H9 (cell line): ENCODE measurements at regions not wholly inside any gene's neighbourhood (a gene's known extent, or its start where the extent isn't known, plus 50 kb on each side); places are given as distances from the start of the nearest gene placed in this dataset.

Experiments
- DNase-seq: peaks from one replicate; pipeline ENCODE4 v3.0.0-alpha.2; 2017
- H2AFZ ChIP-seq: one replicate; pipeline ENCODE4 v1.6.1; 2013; ENCODE audit warnings: mild to moderate bottlenecking, low read length, control low read depth, moderate library complexity
- H2AK5ac ChIP-seq: 2 replicates; pipeline ENCODE4 v1.6.1; 2013; ENCODE audit warnings: low read length, control low read depth, mixed read lengths; ENCODE audit not compliant: insufficient read length
- H2BK120ac ChIP-seq: one replicate; pipeline ENCODE4 v1.6.1; 2013; ENCODE audit warnings: low read depth, mild to moderate bottlenecking, low read length, control low read depth, inconsistent platforms; ENCODE audit not compliant: poor library complexity, severe bottlenecking
- H2BK12ac ChIP-seq: 2 replicates; pipeline ENCODE4 v1.6.1; 2013; ENCODE audit warnings: low read length, control low read depth, mixed read lengths, low read depth; ENCODE audit not compliant: insufficient read length
- H2BK15ac ChIP-seq: 2 replicates; pipeline ENCODE4 v1.6.1; 2013; ENCODE audit warnings: low read depth, low read length, control low read depth
- H2BK20ac ChIP-seq: one replicate; pipeline ENCODE4 v1.6.1; 2013; ENCODE audit warnings: low read depth, mild to moderate bottlenecking, low read length, control low read depth, inconsistent platforms; ENCODE audit not compliant: poor library complexity, severe bottlenecking
- H2BK5ac ChIP-seq: 2 replicates; pipeline ENCODE4 v1.6.1; 2013; ENCODE audit warnings: low read length, control low read depth, mixed read lengths; ENCODE audit not compliant: insufficient read length
- H3K14ac ChIP-seq: 2 replicates; pipeline ENCODE4 v1.6.1; 2013; ENCODE audit warnings: low read length, control low read depth; ENCODE audit not compliant: insufficient read depth
- H3K18ac ChIP-seq: 2 replicates; pipeline ENCODE4 v1.6.1; 2013; ENCODE audit warnings: low read depth, mild to moderate bottlenecking, mixed read lengths, low read length, control low read depth; ENCODE audit not compliant: insufficient read length
- H3K23ac ChIP-seq: 2 replicates; pipeline ENCODE4 v1.6.1; 2013; ENCODE audit warnings: low read length, control low read depth, mixed read lengths, low read depth; ENCODE audit not compliant: insufficient read length
- H3K23me2 ChIP-seq: 2 replicates; pipeline ENCODE4 v1.6.1; 2013; ENCODE audit warnings: low read depth, mild to moderate bottlenecking, mixed read lengths, low read length, control low read depth; ENCODE audit not compliant: insufficient read length, poor library complexity, severe bottlenecking
- H3K27ac ChIP-seq: 2 replicates; pipeline ENCODE4 v1.5.1; 2013; ENCODE audit warnings: low read length, control low read depth, mixed read lengths, low read depth; ENCODE audit not compliant: insufficient read length
- H3K27me3 ChIP-seq: 2 replicates; pipeline ENCODE4 v1.6.1; 2013; ENCODE audit warnings: low read length, control low read depth, inconsistent platforms; ENCODE audit not compliant: insufficient read depth
- H3K4ac ChIP-seq: 2 replicates; pipeline ENCODE4 v1.6.1; 2013; ENCODE audit warnings: low read depth, mild to moderate bottlenecking, control low read depth, inconsistent platforms, low read length, moderate library complexity
- H3K4me1 ChIP-seq: 2 replicates; pipeline ENCODE4 v1.6.1; 2013; ENCODE audit warnings: low read length, control low read depth, inconsistent platforms; ENCODE audit not compliant: insufficient read depth
- H3K4me2 ChIP-seq: 2 replicates; pipeline ENCODE4 v1.6.1; 2013; ENCODE audit warnings: low read length, control low read depth, mixed read lengths; ENCODE audit not compliant: insufficient read length, insufficient read depth
- H3K56ac ChIP-seq: 2 replicates; pipeline ENCODE4 v1.6.1; 2013; ENCODE audit warnings: low read depth, mild to moderate bottlenecking, mixed read lengths, low read length, control low read depth; ENCODE audit not compliant: insufficient read length
- H3K79me1 ChIP-seq: 2 replicates; pipeline ENCODE4 v1.6.1; 2013; ENCODE audit warnings: low read depth, mild to moderate bottlenecking, moderate library complexity, low read length, control low read depth, inconsistent platforms; ENCODE audit not compliant: insufficient read depth, poor library complexity, severe bottlenecking
- H3K79me2 ChIP-seq: 2 replicates; pipeline ENCODE4 v1.6.1; 2013; ENCODE audit warnings: low read length, control low read depth, inconsistent platforms; ENCODE audit not compliant: insufficient read depth
- H3K9ac ChIP-seq: 2 replicates; pipeline ENCODE4 v1.6.1; 2013; ENCODE audit warnings: low read length, control low read depth, mixed read lengths; ENCODE audit not compliant: insufficient read length; ENCODE audit errors: extremely low read depth
- H3K9me3 ChIP-seq: one replicate; pipeline ENCODE4 v1.6.1; 2013; ENCODE audit warnings: low read depth, low read length, inconsistent platforms; ENCODE audit not compliant: control insufficient read depth
- H3T11ph ChIP-seq: one replicate; pipeline ENCODE4 v1.6.1; 2013; ENCODE audit warnings: mild to moderate bottlenecking, low read length, control low read depth, inconsistent platforms
- H4K20me1 ChIP-seq: one replicate; pipeline ENCODE4 v1.6.1; 2013; ENCODE audit not compliant: control insufficient read depth, insufficient read length, insufficient read depth
- H4K5ac ChIP-seq: 2 replicates; pipeline ENCODE4 v1.6.1; 2013; ENCODE audit warnings: low read depth, mild to moderate bottlenecking, mixed read lengths, low read length, control low read depth; ENCODE audit not compliant: insufficient read length
- H4K8ac ChIP-seq: replicated peaks from 2 replicates; pipeline ENCODE4 v1.6.1; 2013; ENCODE audit warnings: low read length, control low read depth, mixed read lengths, low read depth; ENCODE audit not compliant: insufficient read length
- H4K91ac ChIP-seq: 2 replicates; pipeline ENCODE4 v1.6.1; 2013; ENCODE audit warnings: low read depth, mild to moderate bottlenecking, moderate library complexity, mixed read lengths, low read length, control low read depth; ENCODE audit not compliant: insufficient read length
- H3K27ac Mint-ChIP-seq, 3 experiments: 2 replicates in 2 of 3; 3 replicates in 1 of 3; pipeline ENCODE4 v1.8.0; 2020 to 2021; ENCODE audit warnings: mixed read lengths in 3 of 3, mild to moderate bottlenecking in 1 of 3, moderate library complexity in 1 of 3
- H3K27me3 Mint-ChIP-seq: 2 replicates; pipeline ENCODE4 v1.8.0; 2021; ENCODE audit warnings: low read depth, mild to moderate bottlenecking, moderate library complexity, mixed read lengths
- H3K36me3 Mint-ChIP-seq, 3 experiments: 2 replicates in 2 of 3; 3 replicates in 1 of 3; pipeline ENCODE4 v1.8.0; 2020 to 2021; ENCODE audit warnings: low read depth in 3 of 3, mixed read lengths in 3 of 3; ENCODE audit not compliant: insufficient read depth in 1 of 3
- H3K4me1 Mint-ChIP-seq, 2 experiments: 2 replicates each; pipeline ENCODE4 v1.8.0; 2020; ENCODE audit warnings: mixed read lengths in 2 of 2
- H3K4me3 Mint-ChIP-seq, 2 experiments: 2 replicates in 1 of 2; 3 replicates in 1 of 2; pipeline ENCODE4 v1.8.0; 2020 to 2021; ENCODE audit warnings: mild to moderate bottlenecking in 2 of 2, mixed read lengths in 2 of 2, moderate library complexity in 1 of 2
- H3K9me3 Mint-ChIP-seq, 2 experiments: 2 replicates in 1 of 2; 3 replicates in 1 of 2; pipeline ENCODE4 v1.8.0; 2020; ENCODE audit warnings: mild to moderate bottlenecking in 2 of 2, mixed read lengths in 2 of 2, moderate library complexity in 1 of 2
- WGBS: extraction: QIAGEN DNeasy Blood & Tissue Kit; methylation state at CpG from one replicate; pipeline ENCODE4 v1.1.7; 2013; ENCODE audit warnings: missing lambda C conversion rate, low lambda C conversion rate, mixed read lengths; ENCODE audit not compliant: insufficient read length; ENCODE audit errors: extremely low coverage; 5-methylcytosine and 5-hydroxymethylcytosine counted together
- TF ChIP-seq, protein P1 (sequence below): fragments of 200-600 bp; sonication (generic); conservative IDR thresholded peaks from 3 replicates; pipeline ENCODE4 v1.8.0; 2021; ENCODE audit warnings: antibody characterized with exemption, mild to moderate bottlenecking

DNA sequence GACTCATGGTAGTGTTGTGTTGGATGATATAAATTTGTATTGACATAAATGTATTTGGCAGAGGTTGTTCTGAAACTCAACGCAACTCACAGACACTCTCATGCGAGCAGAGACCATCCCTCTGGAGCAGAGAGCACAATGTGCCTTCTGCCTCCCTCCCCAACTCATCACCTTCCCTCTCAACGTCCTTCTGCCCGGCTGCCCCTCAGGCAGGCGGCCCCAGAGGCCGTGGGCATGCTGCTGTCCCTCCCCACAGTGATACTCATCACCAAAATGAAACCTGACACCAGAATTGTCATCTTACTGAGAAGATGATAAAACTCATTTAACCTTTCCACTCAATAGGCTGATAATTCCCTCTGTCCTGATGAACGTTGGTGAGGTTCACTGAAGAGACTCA lies 260.6 kb downstream of the ETS1 start:
- no peak overlapping the region for H3K18ac ChIP-seq
- H3K4me1 ChIP-seq: no peaks in the 10 kb centered on the region
- Mint-ChIP-seq H3K27me3 (peaks cover 2% of the 10 kb centered on the region; the same call in 1 of the 2 replicates), H3K36me3 (no peaks in the 10 kb centered on the region), H3K4me3 (no peak overlapping the region), H3K27ac (no peak overlapping the region), H3K4me1 (no peaks in the 10 kb centered on the region; a peak in 1 of 4 replicates), H3K9me3 (no peaks in the 10 kb centered on the region)
- no peak overlapping the region for H2BK120ac ChIP-seq
- no peaks in the 10 kb centered on the region for H4K20me1 ChIP-seq
- H2BK20ac ChIP-seq: no peak overlapping the region
- no peak overlapping the region for H3T11ph ChIP-seq
- H3K79me2 ChIP-seq: no peaks in the 10 kb centered on the region
- no peak overlapping the region for H3K23ac ChIP-seq
- no peak overlapping the region for H2AK5ac ChIP-seq
- no peak overlapping the region for H2BK5ac ChIP-seq
- H3K27me3 ChIP-seq: no peaks in the 10 kb centered on the region
- TF ChIP-seq, protein P1, sequence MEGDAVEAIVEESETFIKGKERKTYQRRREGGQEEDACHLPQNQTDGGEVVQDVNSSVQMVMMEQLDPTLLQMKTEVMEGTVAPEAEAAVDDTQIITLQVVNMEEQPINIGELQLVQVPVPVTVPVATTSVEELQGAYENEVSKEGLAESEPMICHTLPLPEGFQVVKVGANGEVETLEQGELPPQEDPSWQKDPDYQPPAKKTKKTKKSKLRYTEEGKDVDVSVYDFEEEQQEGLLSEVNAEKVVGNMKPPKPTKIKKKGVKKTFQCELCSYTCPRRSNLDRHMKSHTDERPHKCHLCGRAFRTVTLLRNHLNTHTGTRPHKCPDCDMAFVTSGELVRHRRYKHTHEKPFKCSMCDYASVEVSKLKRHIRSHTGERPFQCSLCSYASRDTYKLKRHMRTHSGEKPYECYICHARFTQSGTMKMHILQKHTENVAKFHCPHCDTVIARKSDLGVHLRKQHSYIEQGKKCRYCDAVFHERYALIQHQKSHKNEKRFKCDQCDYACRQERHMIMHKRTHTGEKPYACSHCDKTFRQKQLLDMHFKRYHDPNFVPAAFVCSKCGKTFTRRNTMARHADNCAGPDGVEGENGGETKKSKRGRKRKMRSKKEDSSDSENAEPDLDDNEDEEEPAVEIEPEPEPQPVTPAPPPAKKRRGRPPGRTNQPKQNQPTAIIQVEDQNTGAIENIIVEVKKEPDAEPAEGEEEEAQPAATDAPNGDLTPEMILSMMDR: no peak
- no peak overlapping the region for H2BK12ac ChIP-seq
- no peak overlapping the region for H4K91ac ChIP-seq
- H4K8ac ChIP-seq: no peak overlapping the region
- H4K5ac ChIP-seq: no peak overlapping the region
- H2AFZ ChIP-seq: no peak overlapping the region
- no peaks in the 10 kb centered on the region for H3K79me1 ChIP-seq
- no peak overlapping the region for H2BK15ac ChIP-seq
- H3K27ac ChIP-seq: no peak overlapping the region
- no CpG with 5 or more reads among the region's 7 CpGs for WGBS
- no peak overlapping the region for H3K4me2 ChIP-seq
- no peak overlapping the region for H3K14ac ChIP-seq
- H3K9ac ChIP-seq: no peak overlapping the region
- H3K23me2 ChIP-seq: no peaks in the 10 kb centered on the region
- H3K4ac ChIP-seq: no peak overlapping the region
- H3K56ac ChIP-seq: no peak overlapping the region
- no peaks in the 10 kb centered on the region for H3K9me3 ChIP-seq
- no peak for DNase-seq
